BJ (cell line): ENCODE measurements at regions not wholly inside any gene's neighbourhood (a gene's known extent, or its start where the extent isn't known, plus 50 kb on each side); places are given as distances from the start of the nearest gene placed in this dataset.
"Not testable (repeated sequence)": the region's sequence is repeated elsewhere in the genome, so short reads cannot be mapped to it uniquely, and the experiment has no call there.

Experiments used
- CTCF ChIA-PET: fragments of 350-600 bp; formaldehyde crosslinking; extraction: SDS; loops from one replicate; lab custom pipeline; 2021; ENCODE audit warnings: antibody characterized with exemption, inconsistent platforms; lab: Yijun Ruan, JAX
- POLR2A ChIA-PET: fragments of 300-600 bp; sonication (Branson Sonifier 250); formaldehyde crosslinking; extraction: SDS; loops from one replicate; lab custom pipeline; 2021; ENCODE audit warnings: antibody characterized with exemption; lab: Charles Lee
- DNase-seq: peaks from one replicate; pipeline ENCODE4 v3.0.0-alpha.2; 2011; ENCODE audit warnings: low read depth
- H3K27me3 ChIP-seq: 2 replicates; pipeline ENCODE4 v1.6.0; 2011; ENCODE audit warnings: low read length; ENCODE audit not compliant: control insufficient read depth, insufficient read depth
- H3K36me3 ChIP-seq: 2 replicates; pipeline ENCODE4 v1.5.1; 2011; ENCODE audit warnings: low read length; ENCODE audit not compliant: control insufficient read depth, insufficient read depth
- H3K4me3 ChIP-seq: 2 replicates; pipeline ENCODE4 v1.5.1; 2011; ENCODE audit warnings: low read depth, mild to moderate bottlenecking, control low read depth, low read length
- TF ChIP-seq, protein P1 (sequence below): IDR thresholded peaks from 2 replicates; pipeline ENCODE4 v1.5.1; 2011; ENCODE audit warnings: low read depth, mild to moderate bottlenecking, control low read depth, inconsistent platforms, low read length, moderate library complexity; ENCODE audit not compliant: insufficient read depth

DNA sequence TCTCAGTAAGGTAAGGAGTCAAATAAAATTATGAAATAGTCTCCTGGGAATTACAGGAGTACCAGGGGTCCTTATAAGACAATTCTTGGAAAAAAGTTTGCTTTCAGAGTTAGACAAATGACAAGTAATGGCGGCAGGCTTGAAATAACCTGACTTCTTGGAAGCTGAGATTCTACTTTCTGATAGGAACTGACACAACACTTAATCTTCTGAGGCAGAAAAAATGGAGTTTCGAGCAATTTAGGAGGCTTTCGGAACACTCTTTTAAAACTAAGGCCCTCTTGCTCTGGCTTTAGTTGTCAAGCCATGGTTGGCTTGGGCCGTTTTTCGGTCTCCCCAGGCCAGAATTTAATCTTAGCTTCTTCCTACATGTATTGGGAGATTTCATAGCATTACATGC, 260.0 kb downstream of the GATA3 start:
- ChIA-PET CTCF (no interaction called here), POLR2A (no interaction called here)
- no peaks in the 10 kb centered on the region for H3K36me3 ChIP-seq
- H3K4me3 ChIP-seq, result no peak overlapping the region
- no peak for DNase-seq
- TF ChIP-seq, protein P1, sequence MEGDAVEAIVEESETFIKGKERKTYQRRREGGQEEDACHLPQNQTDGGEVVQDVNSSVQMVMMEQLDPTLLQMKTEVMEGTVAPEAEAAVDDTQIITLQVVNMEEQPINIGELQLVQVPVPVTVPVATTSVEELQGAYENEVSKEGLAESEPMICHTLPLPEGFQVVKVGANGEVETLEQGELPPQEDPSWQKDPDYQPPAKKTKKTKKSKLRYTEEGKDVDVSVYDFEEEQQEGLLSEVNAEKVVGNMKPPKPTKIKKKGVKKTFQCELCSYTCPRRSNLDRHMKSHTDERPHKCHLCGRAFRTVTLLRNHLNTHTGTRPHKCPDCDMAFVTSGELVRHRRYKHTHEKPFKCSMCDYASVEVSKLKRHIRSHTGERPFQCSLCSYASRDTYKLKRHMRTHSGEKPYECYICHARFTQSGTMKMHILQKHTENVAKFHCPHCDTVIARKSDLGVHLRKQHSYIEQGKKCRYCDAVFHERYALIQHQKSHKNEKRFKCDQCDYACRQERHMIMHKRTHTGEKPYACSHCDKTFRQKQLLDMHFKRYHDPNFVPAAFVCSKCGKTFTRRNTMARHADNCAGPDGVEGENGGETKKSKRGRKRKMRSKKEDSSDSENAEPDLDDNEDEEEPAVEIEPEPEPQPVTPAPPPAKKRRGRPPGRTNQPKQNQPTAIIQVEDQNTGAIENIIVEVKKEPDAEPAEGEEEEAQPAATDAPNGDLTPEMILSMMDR, result no peak
- H3K27me3 ChIP-seq, result no peaks in the 10 kb centered on the region

DNA sequence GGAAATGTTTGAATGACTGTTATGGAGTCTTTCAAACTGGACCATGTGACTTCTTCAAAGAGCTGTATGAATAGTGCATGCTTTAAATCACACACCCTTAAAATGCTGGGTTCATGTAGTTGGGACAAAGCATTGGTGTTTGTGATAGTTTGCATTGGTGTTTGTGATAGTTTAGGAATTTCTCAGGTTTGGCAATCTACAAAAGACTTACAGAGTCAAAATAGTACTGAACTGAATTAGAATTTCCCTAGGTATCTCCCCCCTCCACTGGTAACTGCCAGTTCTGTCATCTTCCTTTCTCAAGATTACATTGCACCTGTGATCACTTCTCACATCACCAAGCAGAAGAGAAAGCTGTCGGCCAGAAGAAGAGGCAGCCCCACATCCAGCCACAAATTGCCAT, 261.1 kb downstream of the GATA3 start:
- TF ChIP-seq, protein P1, result no peak
- H3K4me3 ChIP-seq, result no peak overlapping the region
- no peaks in the 10 kb centered on the region for H3K36me3 ChIP-seq
- ChIA-PET CTCF (no interaction called here), POLR2A (no interaction called here)
- no peaks in the 10 kb centered on the region for H3K27me3 ChIP-seq
- DNase-seq, result no peak

DNA sequence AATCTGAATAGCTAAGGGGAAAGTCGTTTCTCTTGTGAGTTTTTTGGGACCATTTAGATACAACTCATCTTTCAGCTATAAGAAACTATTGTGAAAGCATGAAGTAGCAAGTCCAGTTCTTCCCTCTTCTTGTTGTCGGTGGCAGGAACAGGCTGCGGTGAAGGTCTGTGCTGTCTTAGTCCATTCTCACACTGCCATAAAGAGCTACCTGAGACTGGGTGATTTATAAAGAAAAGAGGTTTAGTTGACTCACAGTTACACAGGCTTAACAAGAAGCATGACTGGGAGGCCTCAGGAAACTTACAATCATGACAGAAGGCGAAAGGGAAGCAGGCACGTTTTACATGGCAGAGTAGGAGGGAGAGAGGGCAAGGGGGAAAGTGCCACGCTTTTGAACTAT, 261.8 kb downstream of the GATA3 start:
- CTCF ChIA-PET, result no interaction called here

DNA sequence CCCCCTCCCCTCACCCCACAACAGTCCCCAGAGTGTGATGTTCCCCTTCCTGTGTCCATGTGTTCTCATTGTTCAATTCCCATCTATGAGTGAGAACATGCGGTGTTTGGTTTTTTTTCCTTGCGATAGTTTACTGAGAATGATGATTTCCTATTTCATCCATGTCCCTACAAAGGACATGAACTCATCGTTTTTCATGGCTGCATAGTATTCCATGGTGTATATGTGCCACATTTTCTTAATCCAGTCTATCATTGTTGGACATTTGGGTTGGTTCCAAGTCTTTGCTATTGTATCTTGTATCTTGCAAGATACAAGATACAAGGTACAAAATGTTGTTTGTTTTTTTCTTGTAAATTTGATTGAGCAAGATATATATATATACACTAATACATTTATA, 263.9 kb downstream of the GATA3 start:
- H3K4me3 ChIP-seq, H3K27me3 ChIP-seq, POLR2A ChIA-PET, DNase-seq, H3K36me3 ChIP-seq, CTCF ChIA-PET: not testable (repeated sequence)

More for the DNA sequence above, 261.8 kb downstream of the GATA3 start:
- TF ChIP-seq, protein P1, result no peak
- Histone ChIP-seq H3K36me3 (no peaks in the 10 kb centered on the region), H3K27me3 (no peaks in the 10 kb centered on the region), H3K4me3 (no peak overlapping the region)
- no peak for DNase-seq
- POLR2A ChIA-PET, result no interaction called here

DNA sequence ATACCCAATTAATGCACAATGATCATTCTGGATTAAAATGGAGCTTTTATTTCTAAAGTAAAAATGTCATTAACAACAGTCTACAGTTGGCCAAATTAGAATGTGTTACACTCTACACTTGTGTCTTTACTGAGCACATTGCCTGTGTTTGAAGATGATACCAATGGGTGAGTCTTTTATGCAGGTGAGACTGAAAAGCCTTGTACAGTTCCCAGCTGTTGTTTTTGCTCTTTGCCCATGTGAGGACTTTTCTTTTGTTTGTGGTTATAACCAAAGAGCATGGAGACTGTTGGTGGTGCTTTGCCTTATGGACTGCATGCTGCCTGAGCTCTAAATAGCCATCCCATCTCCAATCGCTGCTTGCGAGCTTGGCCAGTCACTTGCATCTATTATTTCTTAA, 264.5 kb downstream of the GATA3 start:
- no peaks in the 10 kb centered on the region for H3K36me3 ChIP-seq
- DNase-seq, result no peak
- no peak overlapping the region for H3K4me3 ChIP-seq
- ChIA-PET POLR2A (no interaction called here), CTCF (no interaction called here)
- TF ChIP-seq, protein P1, result no peak
- H3K27me3 ChIP-seq, result no peaks in the 10 kb centered on the region

DNA sequence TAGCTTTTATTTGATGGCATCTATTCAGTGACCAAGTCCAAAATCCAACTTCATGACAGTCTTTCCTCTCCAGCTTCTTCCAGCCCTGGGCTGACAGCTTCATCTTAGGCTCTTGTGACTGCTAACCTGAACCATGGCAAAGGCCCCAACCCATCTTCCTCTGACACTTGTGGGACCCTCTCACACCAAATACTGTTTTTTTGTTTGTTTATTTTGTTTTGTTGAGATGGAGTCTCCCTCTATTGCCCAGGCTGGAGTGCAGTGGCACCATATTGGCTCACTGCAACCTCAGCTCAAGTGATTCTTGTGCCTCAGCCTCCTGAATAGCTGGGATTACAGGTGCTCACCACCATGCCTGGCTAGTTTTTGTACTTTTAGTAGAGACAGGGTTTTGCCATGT, 265.2 kb downstream of the GATA3 start:
- no peaks in the 10 kb centered on the region for H3K27me3 ChIP-seq
- POLR2A ChIA-PET, result no interaction called here
- TF ChIP-seq, protein P1, result no peak
- no peak for DNase-seq
- no peaks in the 10 kb centered on the region for H3K36me3 ChIP-seq
- CTCF ChIA-PET, result interaction anchor here (0.6 kb wide), 1 partner anchor 28 kb away, joined by 3 read pairs; no protein-coding TSS in a partner anchor
- H3K4me3 ChIP-seq, result no peak overlapping the region
